GM23338 (cell line): ENCODE measurements at regions not wholly inside any gene's neighbourhood (a gene's known extent, or its start where the extent isn't known, plus 50 kb on each side); places are given as distances from the start of the nearest gene placed in this dataset.

ENCODE experiments used
- CREB1 ChIP-seq: fragments of 250-450 bp; sonication (Bioruptor Pico); IDR thresholded peaks from 2 replicates; pipeline ENCODE4 v1.5.0; 2020; ENCODE audit warnings: low read depth, mild to moderate bottlenecking, moderate library complexity
- CTCF ChIP-seq, 2 experiments: fragments of 200-600 bp in 1 of 2; sonication (generic) in 1 of 2; conservative IDR thresholded peaks; 2 replicates each; pipeline versions ENCODE4 v1.5.1 to v1.6.1; 2016 to 2017; ENCODE audit warnings: antibody characterized with exemption in 2 of 2, low read depth in 2 of 2, mild to moderate bottlenecking in 2 of 2, moderate library complexity in 1 of 2
- EZH2 ChIP-seq: fragments of 200-600 bp; sonication (generic); IDR thresholded peaks from one replicate; pipeline ENCODE4 v1.8.0; 2017; ENCODE audit warnings: antibody characterized with exemption, mild to moderate bottlenecking, low read depth; ENCODE audit not compliant: unreplicated experiment
- EZH2phosphoT487 ChIP-seq: fragments of 200-600 bp; sonication (generic); IDR thresholded peaks from one replicate; pipeline ENCODE4 v1.8.1; 2018; ENCODE audit warnings: antibody characterized with exemption; ENCODE audit not compliant: unreplicated experiment
- JUNB ChIP-seq: IDR thresholded peaks from one replicate; pipeline ENCODE4 v1.6.1; 2016; ENCODE audit warnings: antibody characterized with exemption; ENCODE audit not compliant: unreplicated experiment
- POLR2AphosphoS5 ChIP-seq: IDR thresholded peaks from 2 replicates; pipeline ENCODE4 v1.6.1; 2016; ENCODE audit warnings: antibody characterized with exemption, low read depth
- REST ChIP-seq: IDR thresholded peaks from one replicate; pipeline ENCODE4 v1.6.1; 2018; ENCODE audit warnings: antibody characterized with exemption; ENCODE audit not compliant: unreplicated experiment
- STAT1 ChIP-seq: IDR thresholded peaks from one replicate; pipeline ENCODE4 v1.6.1; 2016; ENCODE audit warnings: antibody characterized with exemption; ENCODE audit not compliant: unreplicated experiment
- ZNF331 ChIP-seq: fragments of 250-450 bp; sonication (Bioruptor Pico); IDR thresholded peaks from 2 replicates; pipeline ENCODE4 v1.5.0; 2020; ENCODE audit warnings: low read depth, mild to moderate bottlenecking, moderate library complexity

- TF ChIP-seq CTCF (conservative IDR thresholded peaks at IDR 0.05; ENCODE audit: low read depth in 2 of 2) (no peak), POLR2AphosphoS5 (no peak), EZH2phosphoT487 (no peak), JUNB (no peak), EZH2 (no peak), CREB1 (CRISPR knock-in tag) (no peak), REST (no peak), ZNF331 (no peak), STAT1 (no peak)
Measured at GRCh38 chr12:13336216-13336615, 139.7 kb downstream of the EMP1 start.
